Ovary (tissue), 3 donors: ENCODE measurements at regions not wholly inside any gene's neighbourhood (a gene's known extent, or its start where the extent isn't known, plus 50 kb on each side); places are given as distances from the start of the nearest gene placed in this dataset.

Source experiments
- CTCF ChIP-seq, 3 donors: fragments of 450-650 bp in 2 of 3; fragments of 200-600 bp in 1 of 3; IDR thresholded peaks; one replicate each; pipeline versions ENCODE4 v1.5.1 to v1.8.0; 2016 to 2022; ENCODE audit warnings: antibody characterized with exemption in 3 of 3, mild to moderate bottlenecking in 1 of 3
- EP300 ChIP-seq: sonication (generic); formaldehyde crosslinking; IDR thresholded peaks from one replicate; pipeline ENCODE4 v1.6.1; 2017; ENCODE audit warnings: antibody characterized with exemption
- POLR2A ChIP-seq: fragments of 450-650 bp; IDR thresholded peaks from one replicate; pipeline ENCODE4 v1.6.1; 2017; ENCODE audit warnings: antibody characterized with exemption, mild to moderate bottlenecking, moderate library complexity
- donor health status: DM: no; HTN: no; CAD: no.

DNA sequence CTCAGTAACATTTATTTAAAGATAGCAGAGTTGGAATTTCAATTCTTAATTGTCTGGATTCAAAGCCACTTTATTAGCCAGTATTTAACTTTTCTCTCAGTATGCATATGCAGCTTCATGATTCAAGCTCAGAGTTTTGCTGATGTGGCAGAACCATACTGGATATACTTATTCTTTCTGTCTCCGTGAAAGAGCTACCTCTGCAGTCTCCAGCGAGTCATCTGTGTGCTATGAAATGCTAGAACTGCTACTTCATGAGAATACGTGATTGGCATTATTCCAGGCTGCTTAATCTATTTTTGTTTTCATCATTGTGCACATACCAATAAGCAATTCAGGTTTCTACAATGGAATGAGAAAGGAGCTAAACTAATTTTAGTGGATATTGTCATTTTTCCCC lies 743.7 kb downstream of the C4orf33 start:
- TF ChIP-seq CTCF (IDR thresholded peaks at IDR 0.05) (no peak), POLR2A (no peak), EP300 (no peak)
